H9 (cell line): ENCODE measurements at regions not wholly inside any gene's neighbourhood (a gene's known extent, or its start where the extent isn't known, plus 50 kb on each side); places are given as distances from the start of the nearest gene placed in this dataset.

Source experiments
- DNase-seq: peaks from one replicate; pipeline ENCODE4 v3.0.0-alpha.2; 2017
- H2AFZ ChIP-seq: one replicate; pipeline ENCODE4 v1.6.1; 2013; ENCODE audit warnings: mild to moderate bottlenecking, low read length, control low read depth, moderate library complexity
- H2AK5ac ChIP-seq: 2 replicates; pipeline ENCODE4 v1.6.1; 2013; ENCODE audit warnings: low read length, control low read depth, mixed read lengths; ENCODE audit not compliant: insufficient read length
- H2BK120ac ChIP-seq: one replicate; pipeline ENCODE4 v1.6.1; 2013; ENCODE audit warnings: low read depth, mild to moderate bottlenecking, low read length, control low read depth, inconsistent platforms; ENCODE audit not compliant: poor library complexity, severe bottlenecking
- H2BK12ac ChIP-seq: 2 replicates; pipeline ENCODE4 v1.6.1; 2013; ENCODE audit warnings: low read length, control low read depth, mixed read lengths, low read depth; ENCODE audit not compliant: insufficient read length
- H2BK15ac ChIP-seq: 2 replicates; pipeline ENCODE4 v1.6.1; 2013; ENCODE audit warnings: low read depth, low read length, control low read depth
- H2BK20ac ChIP-seq: one replicate; pipeline ENCODE4 v1.6.1; 2013; ENCODE audit warnings: low read depth, mild to moderate bottlenecking, low read length, control low read depth, inconsistent platforms; ENCODE audit not compliant: poor library complexity, severe bottlenecking
- H2BK5ac ChIP-seq: 2 replicates; pipeline ENCODE4 v1.6.1; 2013; ENCODE audit warnings: low read length, control low read depth, mixed read lengths; ENCODE audit not compliant: insufficient read length
- H3K14ac ChIP-seq: 2 replicates; pipeline ENCODE4 v1.6.1; 2013; ENCODE audit warnings: low read length, control low read depth; ENCODE audit not compliant: insufficient read depth
- H3K18ac ChIP-seq: 2 replicates; pipeline ENCODE4 v1.6.1; 2013; ENCODE audit warnings: low read depth, mild to moderate bottlenecking, mixed read lengths, low read length, control low read depth; ENCODE audit not compliant: insufficient read length
- H3K23ac ChIP-seq: 2 replicates; pipeline ENCODE4 v1.6.1; 2013; ENCODE audit warnings: low read length, control low read depth, mixed read lengths, low read depth; ENCODE audit not compliant: insufficient read length
- H3K23me2 ChIP-seq: 2 replicates; pipeline ENCODE4 v1.6.1; 2013; ENCODE audit warnings: low read depth, mild to moderate bottlenecking, mixed read lengths, low read length, control low read depth; ENCODE audit not compliant: insufficient read length, poor library complexity, severe bottlenecking
- H3K27ac ChIP-seq: 2 replicates; pipeline ENCODE4 v1.5.1; 2013; ENCODE audit warnings: low read length, control low read depth, mixed read lengths, low read depth; ENCODE audit not compliant: insufficient read length
- H3K27me3 ChIP-seq: 2 replicates; pipeline ENCODE4 v1.6.1; 2013; ENCODE audit warnings: low read length, control low read depth, inconsistent platforms; ENCODE audit not compliant: insufficient read depth
- H3K4ac ChIP-seq: 2 replicates; pipeline ENCODE4 v1.6.1; 2013; ENCODE audit warnings: low read depth, mild to moderate bottlenecking, control low read depth, inconsistent platforms, low read length, moderate library complexity
- H3K4me1 ChIP-seq: 2 replicates; pipeline ENCODE4 v1.6.1; 2013; ENCODE audit warnings: low read length, control low read depth, inconsistent platforms; ENCODE audit not compliant: insufficient read depth
- H3K4me2 ChIP-seq: 2 replicates; pipeline ENCODE4 v1.6.1; 2013; ENCODE audit warnings: low read length, control low read depth, mixed read lengths; ENCODE audit not compliant: insufficient read length, insufficient read depth
- H3K56ac ChIP-seq: 2 replicates; pipeline ENCODE4 v1.6.1; 2013; ENCODE audit warnings: low read depth, mild to moderate bottlenecking, mixed read lengths, low read length, control low read depth; ENCODE audit not compliant: insufficient read length
- H3K79me1 ChIP-seq: 2 replicates; pipeline ENCODE4 v1.6.1; 2013; ENCODE audit warnings: low read depth, mild to moderate bottlenecking, moderate library complexity, low read length, control low read depth, inconsistent platforms; ENCODE audit not compliant: insufficient read depth, poor library complexity, severe bottlenecking
- H3K79me2 ChIP-seq: 2 replicates; pipeline ENCODE4 v1.6.1; 2013; ENCODE audit warnings: low read length, control low read depth, inconsistent platforms; ENCODE audit not compliant: insufficient read depth
- H3K9ac ChIP-seq: 2 replicates; pipeline ENCODE4 v1.6.1; 2013; ENCODE audit warnings: low read length, control low read depth, mixed read lengths; ENCODE audit not compliant: insufficient read length; ENCODE audit errors: extremely low read depth
- H3K9me3 ChIP-seq: one replicate; pipeline ENCODE4 v1.6.1; 2013; ENCODE audit warnings: low read depth, low read length, inconsistent platforms; ENCODE audit not compliant: control insufficient read depth
- H3T11ph ChIP-seq: one replicate; pipeline ENCODE4 v1.6.1; 2013; ENCODE audit warnings: mild to moderate bottlenecking, low read length, control low read depth, inconsistent platforms
- H4K20me1 ChIP-seq: one replicate; pipeline ENCODE4 v1.6.1; 2013; ENCODE audit not compliant: control insufficient read depth, insufficient read length, insufficient read depth
- H4K5ac ChIP-seq: 2 replicates; pipeline ENCODE4 v1.6.1; 2013; ENCODE audit warnings: low read depth, mild to moderate bottlenecking, mixed read lengths, low read length, control low read depth; ENCODE audit not compliant: insufficient read length
- H4K8ac ChIP-seq: replicated peaks from 2 replicates; pipeline ENCODE4 v1.6.1; 2013; ENCODE audit warnings: low read length, control low read depth, mixed read lengths, low read depth; ENCODE audit not compliant: insufficient read length
- H4K91ac ChIP-seq: 2 replicates; pipeline ENCODE4 v1.6.1; 2013; ENCODE audit warnings: low read depth, mild to moderate bottlenecking, moderate library complexity, mixed read lengths, low read length, control low read depth; ENCODE audit not compliant: insufficient read length
- H3K27ac Mint-ChIP-seq, 3 experiments: 2 replicates in 2 of 3; 3 replicates in 1 of 3; pipeline ENCODE4 v1.8.0; 2020 to 2021; ENCODE audit warnings: mixed read lengths in 3 of 3, mild to moderate bottlenecking in 1 of 3, moderate library complexity in 1 of 3
- H3K27me3 Mint-ChIP-seq: 2 replicates; pipeline ENCODE4 v1.8.0; 2021; ENCODE audit warnings: low read depth, mild to moderate bottlenecking, moderate library complexity, mixed read lengths
- H3K36me3 Mint-ChIP-seq, 3 experiments: 2 replicates in 2 of 3; 3 replicates in 1 of 3; pipeline ENCODE4 v1.8.0; 2020 to 2021; ENCODE audit warnings: low read depth in 3 of 3, mixed read lengths in 3 of 3; ENCODE audit not compliant: insufficient read depth in 1 of 3
- H3K4me1 Mint-ChIP-seq, 2 experiments: 2 replicates each; pipeline ENCODE4 v1.8.0; 2020; ENCODE audit warnings: mixed read lengths in 2 of 2
- H3K4me3 Mint-ChIP-seq, 2 experiments: 2 replicates in 1 of 2; 3 replicates in 1 of 2; pipeline ENCODE4 v1.8.0; 2020 to 2021; ENCODE audit warnings: mild to moderate bottlenecking in 2 of 2, mixed read lengths in 2 of 2, moderate library complexity in 1 of 2
- H3K9me3 Mint-ChIP-seq, 2 experiments: 2 replicates in 1 of 2; 3 replicates in 1 of 2; pipeline ENCODE4 v1.8.0; 2020; ENCODE audit warnings: mild to moderate bottlenecking in 2 of 2, mixed read lengths in 2 of 2, moderate library complexity in 1 of 2
- CTCF ChIP-seq: fragments of 200-600 bp; sonication (generic); conservative IDR thresholded peaks from 3 replicates; pipeline ENCODE4 v1.8.0; 2021; ENCODE audit warnings: antibody characterized with exemption, mild to moderate bottlenecking
- WGBS: extraction: QIAGEN DNeasy Blood & Tissue Kit; methylation state at CpG from one replicate; pipeline ENCODE4 v1.1.7; 2013; ENCODE audit warnings: missing lambda C conversion rate, low lambda C conversion rate, mixed read lengths; ENCODE audit not compliant: insufficient read length; ENCODE audit errors: extremely low coverage; 5-methylcytosine and 5-hydroxymethylcytosine counted together

GRCh38 chr5:58227858-58228257 lies 232.0 kb downstream of the PLK2 start:
- Mint-ChIP-seq H3K27ac (no peak overlapping the region), H3K27me3 (no peaks in the 10 kb centered on the region), H3K4me3 (no peak overlapping the region), H3K9me3 (peaks cover 0 to 2% of the 10 kb centered on the region in 2 experiments; a peak in 1 of 5 replicates), H3K4me1 (no peaks in the 10 kb centered on the region), H3K36me3 (no peaks in the 10 kb centered on the region; a peak in 1 of 7 replicates)
- Histone ChIP-seq H2BK5ac (no peak overlapping the region), H4K91ac (no peak overlapping the region), H3K4me2 (no peak overlapping the region), H3K18ac (no peak overlapping the region), H3K23me2 (no peaks in the 10 kb centered on the region), H3K14ac (no peak overlapping the region), H2BK120ac (no peak overlapping the region), H4K8ac (no peak overlapping the region), H3K9me3 (no peaks in the 10 kb centered on the region), H2AK5ac (no peak overlapping the region), H4K20me1 (no peaks in the 10 kb centered on the region), H4K5ac (no peak overlapping the region), H3T11ph (no peak overlapping the region), H3K4me1 (no peaks in the 10 kb centered on the region), H2BK15ac (no peak overlapping the region), H2AFZ (no peak overlapping the region), H3K23ac (no peak overlapping the region), H2BK20ac (no peak overlapping the region), H3K27me3 (no peaks in the 10 kb centered on the region), H3K79me1 (no peaks in the 10 kb centered on the region), H3K4ac (no peak overlapping the region), H2BK12ac (no peak overlapping the region), H3K27ac (no peak overlapping the region), H3K9ac (no peak overlapping the region), H3K56ac (no peak overlapping the region), H3K79me2 (no peaks in the 10 kb centered on the region)
- no peak for TF ChIP-seq CTCF
- WGBS: no CpG with 5 or more reads among the region's 3 CpGs
- no peak for DNase-seq
